Thyroid gland (tissue), 4 donors: ENCODE measurements at regions not wholly inside any gene's neighbourhood (a gene's known extent, or its start where the extent isn't known, plus 50 kb on each side); places are given as distances from the start of the nearest gene placed in this dataset.

Experiments
- POLR2A ChIP-seq, 2 donors: fragments of 450-650 bp; IDR thresholded peaks; one replicate each; pipeline ENCODE4 v1.6.1; 2017; ENCODE audit warnings: antibody characterized with exemption in 2 of 2, mild to moderate bottlenecking in 2 of 2, moderate library complexity in 1 of 2
- TF ChIP-seq, protein P1 (sequence below), 6 experiments: fragments of 200-600 bp in 3 of 6; fragments of 450-650 bp in 3 of 6; sonication (generic) in 3 of 6; IDR thresholded peaks; one replicate each; pipeline ENCODE4 v1.5.1; 2016 to 2019; ENCODE audit warnings: antibody characterized with exemption in 6 of 6, mild to moderate bottlenecking in 2 of 6, inconsistent platforms in 1 of 6, moderate library complexity in 1 of 6

GRCh38 chr17:77863814-77864161 is 94.7 kb upstream of the TNRC6C start:
- no peak for TF ChIP-seq POLR2A (IDR thresholded peaks at IDR 0.05)
- TF ChIP-seq, protein P1, sequence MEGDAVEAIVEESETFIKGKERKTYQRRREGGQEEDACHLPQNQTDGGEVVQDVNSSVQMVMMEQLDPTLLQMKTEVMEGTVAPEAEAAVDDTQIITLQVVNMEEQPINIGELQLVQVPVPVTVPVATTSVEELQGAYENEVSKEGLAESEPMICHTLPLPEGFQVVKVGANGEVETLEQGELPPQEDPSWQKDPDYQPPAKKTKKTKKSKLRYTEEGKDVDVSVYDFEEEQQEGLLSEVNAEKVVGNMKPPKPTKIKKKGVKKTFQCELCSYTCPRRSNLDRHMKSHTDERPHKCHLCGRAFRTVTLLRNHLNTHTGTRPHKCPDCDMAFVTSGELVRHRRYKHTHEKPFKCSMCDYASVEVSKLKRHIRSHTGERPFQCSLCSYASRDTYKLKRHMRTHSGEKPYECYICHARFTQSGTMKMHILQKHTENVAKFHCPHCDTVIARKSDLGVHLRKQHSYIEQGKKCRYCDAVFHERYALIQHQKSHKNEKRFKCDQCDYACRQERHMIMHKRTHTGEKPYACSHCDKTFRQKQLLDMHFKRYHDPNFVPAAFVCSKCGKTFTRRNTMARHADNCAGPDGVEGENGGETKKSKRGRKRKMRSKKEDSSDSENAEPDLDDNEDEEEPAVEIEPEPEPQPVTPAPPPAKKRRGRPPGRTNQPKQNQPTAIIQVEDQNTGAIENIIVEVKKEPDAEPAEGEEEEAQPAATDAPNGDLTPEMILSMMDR (IDR thresholded peaks at IDR 0.05) = no peak
